Right lobe of liver (tissue), 6 donors: ENCODE measurements at regions not wholly inside any gene's neighbourhood (a gene's known extent, or its start where the extent isn't known, plus 50 kb on each side); places are given as distances from the start of the nearest gene placed in this dataset.

Experiments used
- ATAC-seq, 4 donors: fragments of 200-7000 bp; cut with Tn5 transposase; one replicate each; pipeline ENCODE4 v1.9.1; 2020; ENCODE audit warnings: mild to moderate bottlenecking in 4 of 4, moderate library complexity in 4 of 4
- DNase-seq, 3 donors: peaks; one replicate each; pipeline ENCODE4 v3.0.0-alpha.2; 2020
- H3K27ac ChIP-seq, 3 donors: fragments of 200-600 bp; one replicate each; pipeline ENCODE4 v1.8.0; 2022
- H3K27me3 ChIP-seq, 2 donors: fragments of 200-600 bp; one replicate each; pipeline ENCODE4 v1.8.0; 2022
- H3K36me3 ChIP-seq, 4 donors: fragments of 200-600 bp; sonication (generic) in 1 of 4; one replicate each; pipeline versions ENCODE4 v1.5.1 to v1.8.0; 2017 to 2022; ENCODE audit warnings: control low read depth in 1 of 4
- H3K4me1 ChIP-seq, 4 donors: fragments of 200-600 bp; sonication (generic) in 1 of 4; one replicate each; pipeline versions ENCODE4 v1.5.1 to v1.8.0; 2017 to 2022; ENCODE audit warnings: control low read depth in 1 of 4
- H3K4me3 ChIP-seq, 3 donors: fragments of 200-600 bp; one replicate each; pipeline ENCODE4 v1.8.0; 2022
- H3K9me3 ChIP-seq, 4 donors: fragments of 200-600 bp; sonication (generic) in 1 of 4; one replicate each; pipeline versions ENCODE4 v1.5.1 to v1.8.0; 2017 to 2022; ENCODE audit warnings: control low read depth in 1 of 4
- CTCF ChIP-seq, 4 donors: fragments of 200-600 bp in 3 of 4; fragments of 450-650 bp in 1 of 4; IDR thresholded peaks; one replicate each; pipeline versions ENCODE4 v1.5.1 to v1.8.0; 2016 to 2022; ENCODE audit warnings: antibody characterized with exemption in 4 of 4, mild to moderate bottlenecking in 2 of 4
- POLR2A ChIP-seq: fragments of 450-650 bp; IDR thresholded peaks from one replicate; pipeline ENCODE4 v1.6.1; 2017; ENCODE audit warnings: antibody characterized with exemption, mild to moderate bottlenecking
- WGBS: methylation state at CpG from one replicate; pipeline ENCODE4 v1.1.6; 2018; ENCODE audit warnings: low coverage, low lambda C conversion rate; ENCODE audit not compliant: insufficient coverage; ENCODE audit errors: missing lambda C conversion rate; 5-methylcytosine and 5-hydroxymethylcytosine counted together
- intact Hi-C, 2 donors: fragments of 100-400 bp; cut with DNase I; formaldehyde crosslinking; loops; one replicate each; pipeline versions ENCODE4 v1.11.2 to v1.14.1; 2022
- donor health status: DM: no; HTN: yes; CAD: no.
- donor health status: DM: no; HTN: no; CAD: no.
- donor health status: DM: no; HTN: no; CAD: no.
- donor health status: DM: no; HTN: yes; CAD: no.
- donor health status: DM: no; HTN: yes; CAD: no.

DNA sequence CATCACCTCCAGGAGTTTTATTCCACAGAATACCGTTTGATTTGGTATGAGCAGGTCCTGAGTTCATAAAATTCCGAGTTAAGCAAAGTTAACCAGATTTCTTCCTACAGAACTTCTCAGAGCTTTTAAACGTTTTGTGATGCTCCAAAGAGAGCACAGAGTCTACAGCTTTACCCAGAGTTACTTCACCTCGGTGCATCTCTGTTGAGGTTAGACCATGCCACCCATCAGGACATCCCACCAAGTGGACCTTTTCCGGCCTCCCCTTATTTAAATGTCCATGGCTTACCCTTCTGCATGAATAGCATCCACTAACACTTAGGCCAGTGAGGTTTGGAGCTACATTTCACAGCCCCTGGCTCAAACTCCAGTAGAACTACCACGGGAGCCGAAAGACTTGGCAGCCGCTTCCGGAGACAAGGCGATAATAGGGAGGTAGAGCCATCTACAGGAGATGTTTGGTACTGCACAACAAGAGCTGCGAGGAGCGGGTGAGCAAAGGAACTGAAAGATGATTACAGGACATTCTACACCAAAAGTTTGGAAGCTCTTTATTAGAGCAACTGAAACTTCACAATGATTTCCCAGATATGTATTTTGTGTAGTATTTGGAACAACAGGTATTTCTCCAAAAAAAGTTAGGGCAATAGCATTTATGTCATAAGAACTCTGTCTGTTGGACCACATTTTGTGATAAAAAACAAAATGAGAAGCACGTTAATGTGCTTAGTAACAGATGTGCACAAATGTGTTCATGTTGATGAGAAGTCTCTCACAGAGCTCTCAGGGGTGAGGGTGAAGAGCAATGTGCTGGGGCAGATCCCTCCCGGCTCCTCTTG is 174.7 kb downstream of the HERPUD2 start:
- no peaks in the 10 kb centered on the region for H3K4me1 ChIP-seq
- ATAC-seq = peak; percentile 98 to 100 (median 100)
- WGBS = 30% methylated on average over 14 of the region's 14 CpGs
- TF ChIP-seq POLR2A = no peak
- peak; percentile 83 to 94 (median 90) for TF ChIP-seq CTCF (IDR thresholded peaks at IDR 0.05)
- H3K36me3 ChIP-seq = no peaks in the 10 kb centered on the region
- H3K9me3 ChIP-seq = no peaks in the 10 kb centered on the region
- peak; percentile 65 to 83 (median 67) for DNase-seq
- no peak overlapping the region for H3K27ac ChIP-seq
- H3K4me3 ChIP-seq = no peak overlapping the region
- no peaks in the 10 kb centered on the region for H3K27me3 ChIP-seq
- intact Hi-C loops = loop anchor here in 1 of 2 donors (10.0 kb wide), 1 partner anchor 95 kb away; no protein-coding TSS in a partner anchor

GRCh38 chr7:35518767-35519166 is 176.2 kb downstream of the HERPUD2 start:
- H3K27ac ChIP-seq = no peak overlapping the region
- H3K4me1 ChIP-seq = no peaks in the 10 kb centered on the region
- 94% methylated on average over 1 of the region's 3 CpGs for WGBS
- no peak for ATAC-seq
- intact Hi-C loops = loop anchor here in 1 of 2 donors (10.0 kb wide), 1 partner anchor 94 kb away; no protein-coding TSS in a partner anchor
- no peaks in the 10 kb centered on the region for H3K9me3 ChIP-seq
- H3K27me3 ChIP-seq = no peaks in the 10 kb centered on the region
- DNase-seq = no peak
- TF ChIP-seq POLR2A (no peak), CTCF (IDR thresholded peaks at IDR 0.05) (no peak)
- H3K36me3 ChIP-seq = no peaks in the 10 kb centered on the region
- no peak overlapping the region for H3K4me3 ChIP-seq

- intact Hi-C loops = loop anchor here in 1 of 2 donors (10.0 kb wide), 1 partner anchor 92 kb away; no protein-coding TSS in a partner anchor
- H3K36me3 ChIP-seq = no peaks in the 10 kb centered on the region
- ATAC-seq = no peak
- no peak for DNase-seq
- 78% methylated on average over 1 of the region's 1 CpG for WGBS
- no peaks in the 10 kb centered on the region for H3K27me3 ChIP-seq
- H3K9me3 ChIP-seq = no peaks in the 10 kb centered on the region
- H3K4me1 ChIP-seq = peaks cover 0 to 14% (median 6%) of the 10 kb centered on the region in 4 donors
- no peak overlapping the region for H3K4me3 ChIP-seq
- no peak overlapping the region for H3K27ac ChIP-seq
- TF ChIP-seq POLR2A (no peak), CTCF (IDR thresholded peaks at IDR 0.05) (no peak)
These were observed 178.4 kb downstream of the HERPUD2 start for GRCh38 chr7:35516498-35516897.

GRCh38 chr7:35513828-35514227 is 181.1 kb downstream of the HERPUD2 start:
- intact Hi-C loops = loop anchor here in 1 of 2 donors (10.0 kb wide), 1 partner anchor 89 kb away; no protein-coding TSS in a partner anchor
- H3K4me1 ChIP-seq = peaks cover 0 to 26% (median 13%) of the 10 kb centered on the region in 4 donors
- TF ChIP-seq CTCF (IDR thresholded peaks at IDR 0.05) (no peak), POLR2A (no peak)

More at GRCh38 chr7:35513828-35514227, 181.1 kb downstream of the HERPUD2 start:
- no peaks in the 10 kb centered on the region for H3K9me3 ChIP-seq
- no peak overlapping the region for H3K27ac ChIP-seq
- no peak for DNase-seq
- no peaks in the 10 kb centered on the region for H3K36me3 ChIP-seq
- no peak for ATAC-seq
- H3K4me3 ChIP-seq = no peak overlapping the region
- no peaks in the 10 kb centered on the region for H3K27me3 ChIP-seq
